MM.1S (cell line): ENCODE measurements at regions not wholly inside any gene's neighbourhood (a gene's known extent, or its start where the extent isn't known, plus 50 kb on each side); places are given as distances from the start of the nearest gene placed in this dataset.

Experiments
- EZH2 ChIP-seq: fragments of 300-600 bp; sonication (generic); optimal IDR thresholded peaks from 2 replicates; pipeline ENCODE3; 2017; ENCODE audit warnings: low read depth, mild to moderate bottlenecking, antibody characterized with exemption, low read length, mixed read lengths
- TF ChIP-seq, protein P1 (sequence below): fragments of 300-600 bp; sonication (generic); IDR thresholded peaks from 2 replicates; pipeline ENCODE4 v1.5.1; 2016; ENCODE audit warnings: antibody characterized with exemption, low read length, mixed read lengths

DNA sequence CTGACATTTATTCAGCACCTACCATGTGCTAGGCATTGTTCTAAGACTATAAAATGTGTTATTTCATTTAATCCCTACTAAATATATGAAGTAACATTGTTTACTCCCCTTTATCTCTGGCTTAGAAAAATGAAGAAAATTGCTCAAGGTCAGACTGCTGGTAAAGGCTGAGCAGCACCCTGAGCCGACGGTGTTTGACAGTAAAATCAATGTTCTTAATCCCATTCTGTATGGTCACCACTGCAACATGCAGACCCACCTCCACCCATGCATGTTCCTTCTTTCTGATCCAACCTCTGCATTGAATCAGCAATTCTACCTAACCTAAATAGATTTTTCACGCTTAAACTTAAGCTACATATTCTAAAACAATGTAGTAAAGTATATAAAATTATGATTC is 216.5 kb downstream of the ZBBX start:
- TF ChIP-seq, protein P1, sequence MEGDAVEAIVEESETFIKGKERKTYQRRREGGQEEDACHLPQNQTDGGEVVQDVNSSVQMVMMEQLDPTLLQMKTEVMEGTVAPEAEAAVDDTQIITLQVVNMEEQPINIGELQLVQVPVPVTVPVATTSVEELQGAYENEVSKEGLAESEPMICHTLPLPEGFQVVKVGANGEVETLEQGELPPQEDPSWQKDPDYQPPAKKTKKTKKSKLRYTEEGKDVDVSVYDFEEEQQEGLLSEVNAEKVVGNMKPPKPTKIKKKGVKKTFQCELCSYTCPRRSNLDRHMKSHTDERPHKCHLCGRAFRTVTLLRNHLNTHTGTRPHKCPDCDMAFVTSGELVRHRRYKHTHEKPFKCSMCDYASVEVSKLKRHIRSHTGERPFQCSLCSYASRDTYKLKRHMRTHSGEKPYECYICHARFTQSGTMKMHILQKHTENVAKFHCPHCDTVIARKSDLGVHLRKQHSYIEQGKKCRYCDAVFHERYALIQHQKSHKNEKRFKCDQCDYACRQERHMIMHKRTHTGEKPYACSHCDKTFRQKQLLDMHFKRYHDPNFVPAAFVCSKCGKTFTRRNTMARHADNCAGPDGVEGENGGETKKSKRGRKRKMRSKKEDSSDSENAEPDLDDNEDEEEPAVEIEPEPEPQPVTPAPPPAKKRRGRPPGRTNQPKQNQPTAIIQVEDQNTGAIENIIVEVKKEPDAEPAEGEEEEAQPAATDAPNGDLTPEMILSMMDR: no peak
- no peak for TF ChIP-seq EZH2
